DOHH2 (cell line): ENCODE measurements at regions not wholly inside any gene's neighbourhood (a gene's known extent, or its start where the extent isn't known, plus 50 kb on each side); places are given as distances from the start of the nearest gene placed in this dataset.

Source experiments
- H3F3A ChIP-seq: fragments of 200-600 bp; sonication (generic), shearing (Covaris generic); 2 replicates; pipeline ENCODE4 v1.6.0; 2016; ENCODE audit warnings: antibody characterized with exemption, mild to moderate bottlenecking; ENCODE audit not compliant: control insufficient read depth, insufficient read depth
- H3K27ac ChIP-seq: fragments of 200-600 bp; sonication (generic); 2 replicates; pipeline ENCODE4 v1.5.1; 2014; ENCODE audit warnings: low read depth, mild to moderate bottlenecking, low read length, moderate library complexity
- H3K27me3 ChIP-seq: fragments of 200-600 bp; sonication (generic); 2 replicates; pipeline ENCODE4 v1.6.1; 2014; ENCODE audit warnings: mild to moderate bottlenecking, low read length, mixed read lengths; ENCODE audit not compliant: control insufficient read depth
- H3K36me3 ChIP-seq: fragments of 200-600 bp; sonication (generic); 2 replicates; pipeline ENCODE4 v1.6.1; 2014; ENCODE audit warnings: mild to moderate bottlenecking, low read length, moderate library complexity, mixed read lengths; ENCODE audit not compliant: control insufficient read depth
- H3K4me1 ChIP-seq: fragments of 200-600 bp; sonication (generic); 2 replicates; pipeline ENCODE4 v1.6.1; 2014; ENCODE audit warnings: mild to moderate bottlenecking, low read length, mixed read lengths; ENCODE audit not compliant: control insufficient read depth
- H3K4me2 ChIP-seq: fragments of 200-600 bp; sonication (generic); 2 replicates; pipeline ENCODE4 v1.6.0; 2014; ENCODE audit warnings: mild to moderate bottlenecking, low read length, moderate library complexity
- H3K4me3 ChIP-seq: fragments of 200-600 bp; sonication (generic); 2 replicates; pipeline ENCODE4 v1.5.1; 2014; ENCODE audit warnings: mild to moderate bottlenecking, low read length, mixed read lengths
- H3K79me2 ChIP-seq: fragments of 200-600 bp; sonication (generic); 2 replicates; pipeline ENCODE4 v1.6.1; 2014; ENCODE audit warnings: mild to moderate bottlenecking, low read length, mixed read lengths; ENCODE audit not compliant: control insufficient read depth
- H3K9me2 ChIP-seq: fragments of 200-600 bp; sonication (generic); replicated peaks from 2 replicates; pipeline ENCODE4 v1.6.1; 2014; ENCODE audit warnings: mild to moderate bottlenecking, low read length, mixed read lengths; ENCODE audit not compliant: control insufficient read depth
- H3K9me3 ChIP-seq: fragments of 200-600 bp; sonication (generic); 2 replicates; pipeline ENCODE4 v1.6.1; 2014; ENCODE audit warnings: antibody characterized with exemption, low read length, mixed read lengths; ENCODE audit not compliant: control insufficient read depth, insufficient read depth
- H4K20me1 ChIP-seq: fragments of 200-600 bp; sonication (generic); 2 replicates; pipeline ENCODE4 v1.6.0; 2014; ENCODE audit warnings: low read depth, mild to moderate bottlenecking, antibody characterized with exemption, low read length, moderate library complexity; ENCODE audit not compliant: control insufficient read depth, insufficient read depth
- EZH2phosphoT487 ChIP-seq: fragments of 200-600 bp; sonication (generic); IDR thresholded peaks from 2 replicates; pipeline ENCODE4 v1.6.1; 2017; ENCODE audit warnings: borderline replicate concordance, mild to moderate bottlenecking, antibody characterized with exemption, low read length, moderate library complexity, mixed read lengths
- TF ChIP-seq, protein P1 (sequence below): fragments of 200-600 bp; sonication (generic); IDR thresholded peaks from one replicate; pipeline ENCODE4 v1.5.1; 2014; ENCODE audit warnings: antibody characterized with exemption, mild to moderate bottlenecking, low read depth, low read length; ENCODE audit not compliant: poor library complexity, severe bottlenecking

DNA sequence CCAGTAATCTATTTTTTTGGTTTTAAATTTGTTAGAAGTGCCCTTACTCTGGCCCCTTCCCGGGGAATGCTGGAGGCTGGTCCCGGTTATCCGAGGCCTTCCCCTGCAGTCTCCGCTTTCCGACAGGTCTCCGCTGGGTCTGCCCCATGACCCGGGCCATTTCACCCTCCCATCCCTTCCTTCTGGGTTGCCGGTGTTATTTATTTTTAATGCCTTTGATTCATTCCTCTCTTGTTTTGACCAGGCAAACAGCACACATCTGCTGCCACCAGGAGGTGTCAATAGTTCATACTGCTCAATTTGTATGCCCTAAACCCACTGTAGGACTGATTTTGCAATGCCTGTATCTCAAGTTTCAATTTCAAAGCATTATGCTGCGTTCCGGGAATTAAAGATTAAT lies 113.2 kb upstream of the IRX5 start:
- H3K36me3 ChIP-seq: no peaks in the 10 kb centered on the region
- H3K4me1 ChIP-seq: no peaks in the 10 kb centered on the region
- no peak overlapping the region for H3K4me3 ChIP-seq
- H3K27me3 ChIP-seq: no peaks in the 10 kb centered on the region
- H3K9me2 ChIP-seq: no peaks in the 10 kb centered on the region
- no peak overlapping the region for H3K4me2 ChIP-seq
- no peaks in the 10 kb centered on the region for H3K79me2 ChIP-seq
- TF ChIP-seq, protein P1, sequence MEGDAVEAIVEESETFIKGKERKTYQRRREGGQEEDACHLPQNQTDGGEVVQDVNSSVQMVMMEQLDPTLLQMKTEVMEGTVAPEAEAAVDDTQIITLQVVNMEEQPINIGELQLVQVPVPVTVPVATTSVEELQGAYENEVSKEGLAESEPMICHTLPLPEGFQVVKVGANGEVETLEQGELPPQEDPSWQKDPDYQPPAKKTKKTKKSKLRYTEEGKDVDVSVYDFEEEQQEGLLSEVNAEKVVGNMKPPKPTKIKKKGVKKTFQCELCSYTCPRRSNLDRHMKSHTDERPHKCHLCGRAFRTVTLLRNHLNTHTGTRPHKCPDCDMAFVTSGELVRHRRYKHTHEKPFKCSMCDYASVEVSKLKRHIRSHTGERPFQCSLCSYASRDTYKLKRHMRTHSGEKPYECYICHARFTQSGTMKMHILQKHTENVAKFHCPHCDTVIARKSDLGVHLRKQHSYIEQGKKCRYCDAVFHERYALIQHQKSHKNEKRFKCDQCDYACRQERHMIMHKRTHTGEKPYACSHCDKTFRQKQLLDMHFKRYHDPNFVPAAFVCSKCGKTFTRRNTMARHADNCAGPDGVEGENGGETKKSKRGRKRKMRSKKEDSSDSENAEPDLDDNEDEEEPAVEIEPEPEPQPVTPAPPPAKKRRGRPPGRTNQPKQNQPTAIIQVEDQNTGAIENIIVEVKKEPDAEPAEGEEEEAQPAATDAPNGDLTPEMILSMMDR: no peak
- no peak for TF ChIP-seq EZH2phosphoT487
- no peaks in the 10 kb centered on the region for H3K9me3 ChIP-seq
- no peaks in the 10 kb centered on the region for H4K20me1 ChIP-seq
- no peak overlapping the region for H3K27ac ChIP-seq
- H3F3A ChIP-seq: no peaks in the 10 kb centered on the region

GRCh38 chr16:54816471-54816870 lies 114.2 kb upstream of the IRX5 start:
- TF ChIP-seq, protein P1: no peak
- no peak for TF ChIP-seq EZH2phosphoT487
- H3K27me3 ChIP-seq: no peaks in the 10 kb centered on the region
- no peaks in the 10 kb centered on the region for H4K20me1 ChIP-seq

GRCh38 chr16:54815177-54815576 lies 115.5 kb upstream of the IRX5 start:
- Histone ChIP-seq H3K4me1 (no peaks in the 10 kb centered on the region), H4K20me1 (no peaks in the 10 kb centered on the region), H3K27me3 (no peaks in the 10 kb centered on the region), H3K9me3 (no peaks in the 10 kb centered on the region), H3K79me2 (no peaks in the 10 kb centered on the region), H3K27ac (no peak overlapping the region), H3F3A (no peaks in the 10 kb centered on the region), H3K4me3 (no peak overlapping the region), H3K36me3 (no peaks in the 10 kb centered on the region), H3K9me2 (no peaks in the 10 kb centered on the region), H3K4me2 (no peak overlapping the region)
- TF ChIP-seq, protein P1: no peak
- TF ChIP-seq EZH2phosphoT487: no peak

More at GRCh38 chr16:54816471-54816870, 114.2 kb upstream of the IRX5 start:
- Histone ChIP-seq H3K27ac (no peak overlapping the region), H3K4me1 (no peaks in the 10 kb centered on the region), H3K36me3 (no peaks in the 10 kb centered on the region), H3K4me3 (no peak overlapping the region), H3K4me2 (no peak overlapping the region), H3K79me2 (no peaks in the 10 kb centered on the region), H3K9me2 (no peaks in the 10 kb centered on the region), H3F3A (no peaks in the 10 kb centered on the region), H3K9me3 (no peaks in the 10 kb centered on the region)

DNA sequence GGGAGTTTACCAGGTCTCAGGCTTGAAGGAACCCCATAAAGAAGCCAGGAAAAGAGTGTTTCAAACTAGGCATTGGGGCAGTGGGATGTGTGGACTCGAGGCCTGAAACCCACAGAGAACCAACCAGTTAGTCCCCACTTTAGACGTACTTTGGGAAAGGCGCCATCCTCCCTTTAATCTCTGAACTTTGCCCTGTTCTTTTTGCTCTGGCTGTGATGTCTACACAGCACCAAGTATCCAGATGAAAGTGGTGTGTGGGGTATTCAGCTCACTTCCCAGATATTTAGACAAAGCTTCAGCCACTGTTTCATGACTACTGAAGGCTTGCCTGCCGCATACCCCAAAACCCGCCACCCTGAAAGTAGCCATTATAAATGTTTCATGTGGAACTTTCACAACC lies 116.9 kb upstream of the IRX5 start:
- Histone ChIP-seq H3K9me2 (no peaks in the 10 kb centered on the region), H3K27ac (no peak overlapping the region), H3K9me3 (no peaks in the 10 kb centered on the region), H3K4me2 (no peak overlapping the region), H3K4me1 (no peaks in the 10 kb centered on the region), H4K20me1 (no peaks in the 10 kb centered on the region), H3F3A (no peaks in the 10 kb centered on the region), H3K4me3 (no peak overlapping the region), H3K27me3 (no peaks in the 10 kb centered on the region), H3K36me3 (no peaks in the 10 kb centered on the region), H3K79me2 (no peaks in the 10 kb centered on the region)
- TF ChIP-seq EZH2phosphoT487: no peak
- TF ChIP-seq, protein P1: no peak
